GM12875 (cell line): ENCODE measurements at regions not wholly inside any gene's neighbourhood (a gene's known extent, or its start where the extent isn't known, plus 50 kb on each side); places are given as distances from the start of the nearest gene placed in this dataset.
"Not testable (repeated sequence)": the region's sequence is repeated elsewhere in the genome, so short reads cannot be mapped to it uniquely, and the experiment has no call there.

Experiments
- H3K4me3 ChIP-seq: one replicate; pipeline ENCODE4 v1.5.1; 2011; ENCODE audit warnings: low read depth, low read length, control low read depth
- CTCF ChIP-seq: IDR thresholded peaks from 2 replicates; pipeline ENCODE4 v1.5.1; 2011; ENCODE audit warnings: low read depth, mild to moderate bottlenecking, control low read depth, inconsistent platforms, low read length, moderate library complexity, borderline replicate concordance; ENCODE audit not compliant: insufficient read depth

- no peak for TF ChIP-seq CTCF
- H3K4me3 ChIP-seq, result no peak overlapping the region
These were observed 138.9 kb upstream of the FERD3L start for GRCh38 chr7:19284136-19284535.

GRCh38 chr7:19275000-19275399 is 129.8 kb upstream of the FERD3L start:
- no peak for TF ChIP-seq CTCF
- no peak overlapping the region for H3K4me3 ChIP-seq

- not testable (repeated sequence) for H3K4me3 ChIP-seq
These were observed 127.1 kb upstream of the FERD3L start for GRCh38 chr7:19272329-19272728.

- TF ChIP-seq CTCF, result no peak
- no peak overlapping the region for H3K4me3 ChIP-seq
These were observed 124.1 kb upstream of the FERD3L start for GRCh38 chr7:19269301-19269700.

- no peak overlapping the region for H3K4me3 ChIP-seq
These were observed 123.5 kb upstream of the FERD3L start for GRCh38 chr7:19268737-19269136.

GRCh38 chr7:19262826-19263225 is 117.6 kb upstream of the FERD3L start:
- TF ChIP-seq CTCF, result no peak
- no peak overlapping the region for H3K4me3 ChIP-seq

More at GRCh38 chr7:19268737-19269136, 123.5 kb upstream of the FERD3L start:
- no peak for TF ChIP-seq CTCF

GRCh38 chr7:19249281-19249680 is 104.1 kb upstream of the FERD3L start:
- no peak overlapping the region for H3K4me3 ChIP-seq
- TF ChIP-seq CTCF, result no peak

GRCh38 chr7:19248681-19249080 is 103.5 kb upstream of the FERD3L start:
- no peak for TF ChIP-seq CTCF
- no peak overlapping the region for H3K4me3 ChIP-seq
